ENCODE measurements at regions not wholly inside any gene's neighbourhood (a gene's known extent, or its start where the extent isn't known, plus 50 kb on each side); places are given as distances from the start of the nearest gene placed in this dataset.
A peak's percentile ranks its signal among the peaks of the same experiment; 100 is the strongest.

DNA sequence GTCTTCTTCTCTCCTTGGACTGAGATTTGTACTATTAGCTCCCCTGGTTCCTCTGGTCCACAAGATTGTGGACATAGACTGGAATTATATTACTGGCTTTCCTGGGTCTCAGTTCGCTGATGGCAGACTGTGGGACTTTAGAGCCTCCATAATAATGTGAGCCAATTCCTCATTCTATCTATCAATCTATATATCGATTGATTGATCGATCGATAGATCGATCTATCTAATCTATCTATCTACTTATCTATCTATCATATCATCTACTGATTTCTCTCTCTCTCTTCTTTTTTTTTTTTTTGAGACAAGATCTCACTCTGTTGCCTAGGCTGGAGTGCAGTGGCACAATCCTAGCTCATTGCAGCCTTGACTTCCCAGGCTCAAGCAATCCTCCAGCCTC lies 51.5 kb upstream of the DDR1 start:
- no peak overlapping the region for H3K4me3 Mint-ChIP-seq
- H3K36me3 Mint-ChIP-seq (ENCODE audit: low read depth), result no peaks in the 10 kb centered on the region
- DNase-seq (no peak), ATAC-seq (ENCODE audit: low read depth) (no peak)
- TF ChIP-seq CTCF (IDR thresholded peaks at IDR 0.05), result no peak
- peaks cover 28% of the 10 kb centered on the region for H3K4me1 Mint-ChIP-seq
- intact Hi-C loops (cut with micrococcal nuclease), result no loop called here
- H3K27ac Mint-ChIP-seq, result no peak overlapping the region
- ChIA-PET POLR2A (no interaction called here), CTCF (no interaction called here)
- H3K9me3 Mint-ChIP-seq, result no peaks in the 10 kb centered on the region
- H3K27me3 Mint-ChIP-seq, result peaks cover 5% of the 10 kb centered on the region

- no peak for ATAC-seq (ENCODE audit: low read depth)
- no peak overlapping the region for H3K27ac Mint-ChIP-seq
Observed at GRCh38 chr6:30830438-30830837, 53.9 kb upstream of the DDR1 start.

DNA sequence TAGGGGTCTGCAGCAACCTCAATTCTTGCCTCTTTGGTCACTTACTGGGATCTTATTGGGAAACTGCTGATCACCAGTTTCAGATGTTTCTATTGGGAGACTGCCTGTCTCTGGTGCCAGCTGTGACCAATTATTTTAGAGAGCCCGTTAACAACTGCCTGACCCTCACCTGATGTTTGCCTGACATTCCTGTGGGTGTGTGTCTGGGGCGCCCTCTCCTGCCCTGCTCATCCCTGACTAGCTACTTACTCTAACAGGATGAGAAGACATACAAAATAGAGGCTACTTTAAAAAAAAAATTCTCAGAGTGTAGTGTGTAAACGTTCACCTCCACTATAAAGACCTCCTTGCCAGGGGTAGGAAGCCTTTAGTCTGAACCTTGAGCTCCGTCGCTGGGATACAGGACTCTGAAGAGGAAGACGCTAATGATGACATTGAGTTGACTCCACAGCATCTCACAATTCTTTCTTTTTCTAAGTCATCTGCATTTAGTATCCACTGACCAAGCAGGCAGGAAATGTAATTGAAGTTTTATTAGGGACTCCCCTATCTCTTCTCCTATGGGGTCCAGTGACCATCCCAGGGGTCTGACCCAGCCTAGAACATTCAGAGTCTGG lies 54.6 kb upstream of the DDR1 start:
- Mint-ChIP-seq H3K27ac (no peak overlapping the region), H3K9me3 (no peaks in the 10 kb centered on the region), H3K4me3 (no peak overlapping the region), H3K4me1 (peaks cover 26% of the 10 kb centered on the region), H3K27me3 (peaks cover 5% of the 10 kb centered on the region), H3K36me3 (ENCODE audit: low read depth) (no peaks in the 10 kb centered on the region)
- DNase-seq (no peak), ATAC-seq (ENCODE audit: low read depth) (no peak)
- TF ChIP-seq CTCF (IDR thresholded peaks at IDR 0.05), result no peak
- intact Hi-C loops (cut with micrococcal nuclease), result loop anchor here (2.0 kb wide), 1 partner anchor 87 kb away; the partner anchor contains the start of gene FLOT1
- POLR2A ChIA-PET, result interaction anchor here (1.4 kb wide), 1 partner anchor 84 kb away, joined by 3 read pairs; the partner anchor contains the start of gene VARS2
- CTCF ChIA-PET, result interaction anchor here (0.6 to 6.4 kb wide), 7 partner anchors 9 to 298 kb away, joined by 3 to 73 read pairs (median 5); partner anchors contain the start of gene VARS2

More at GRCh38 chr6:30830438-30830837, 53.9 kb upstream of the DDR1 start:
- Mint-ChIP-seq H3K36me3 (ENCODE audit: low read depth) (no peaks in the 10 kb centered on the region), H3K4me3 (peak overlapping the region; percentile 42), H3K4me1 (peaks cover 28% of the 10 kb centered on the region), H3K27me3 (peaks cover 5% of the 10 kb centered on the region), H3K9me3 (no peaks in the 10 kb centered on the region)
- ChIA-PET POLR2A (interaction anchor here (1.4 kb wide), 1 partner anchor 84 kb away, joined by 3 read pairs; the partner anchor contains the start of gene VARS2), CTCF (interaction anchor here (0.9 to 6.4 kb wide), 4 partner anchors 84 to 297 kb away, joined by 3 to 73 read pairs (median 18); partner anchors contain the start of gene VARS2)
- no peak for DNase-seq
- no peak for TF ChIP-seq CTCF (IDR thresholded peaks at IDR 0.05)
- intact Hi-C loops (cut with micrococcal nuclease), result no loop called here

DNA sequence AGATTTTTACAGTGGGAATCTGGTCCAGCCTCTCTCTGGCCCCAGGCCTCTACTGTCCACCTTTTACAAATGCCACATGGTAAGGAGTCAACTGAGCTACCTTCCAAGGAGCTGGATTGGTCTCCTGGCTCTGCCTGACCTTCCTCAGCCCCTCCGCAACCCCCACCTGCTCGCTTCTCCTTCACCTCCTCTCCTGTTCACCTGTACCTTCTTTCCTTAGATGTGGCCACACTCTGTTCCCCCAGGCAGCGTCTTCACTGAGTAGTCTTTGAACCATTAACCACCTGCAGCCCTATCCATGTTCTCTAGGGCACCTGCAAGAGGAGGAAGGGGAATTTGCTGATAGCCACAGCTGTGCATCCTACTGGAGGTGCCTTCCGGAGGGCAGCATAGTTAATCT lies 55.3 kb upstream of the DDR1 start:
- ATAC-seq (ENCODE audit: low read depth) (no peak), DNase-seq (no peak)
- Mint-ChIP-seq H3K4me3 (no peak overlapping the region), H3K27ac (no peak overlapping the region), H3K27me3 (peaks cover 5% of the 10 kb centered on the region), H3K36me3 (ENCODE audit: low read depth) (no peaks in the 10 kb centered on the region), H3K4me1 (peaks cover 20% of the 10 kb centered on the region), H3K9me3 (no peaks in the 10 kb centered on the region)
- intact Hi-C loops (cut with micrococcal nuclease), result loop anchor here (2.0 kb wide), 1 partner anchor 86 kb away; the partner anchor contains the start of gene FLOT1
- CTCF ChIA-PET, result interaction anchor here (0.6 to 6.4 kb wide), 15 partner anchors 10 to 262 kb away, joined by 3 to 73 read pairs (median 6); partner anchors contain the start of genes DDR1 and VARS2
- POLR2A ChIA-PET, result interaction anchor here (1.4 kb wide), 1 partner anchor 85 kb away, joined by 3 read pairs; the partner anchor contains the start of gene VARS2
- TF ChIP-seq CTCF (IDR thresholded peaks at IDR 0.05), result no peak
